ENCODE measurements at regions not wholly inside any gene's neighbourhood (a gene's known extent, or its start where the extent isn't known, plus 50 kb on each side); places are given as distances from the start of the nearest gene placed in this dataset.
"Not testable (repeated sequence)": the region's sequence is repeated elsewhere in the genome, so short reads cannot be mapped to it uniquely, and the experiment has no call there.

DNA sequence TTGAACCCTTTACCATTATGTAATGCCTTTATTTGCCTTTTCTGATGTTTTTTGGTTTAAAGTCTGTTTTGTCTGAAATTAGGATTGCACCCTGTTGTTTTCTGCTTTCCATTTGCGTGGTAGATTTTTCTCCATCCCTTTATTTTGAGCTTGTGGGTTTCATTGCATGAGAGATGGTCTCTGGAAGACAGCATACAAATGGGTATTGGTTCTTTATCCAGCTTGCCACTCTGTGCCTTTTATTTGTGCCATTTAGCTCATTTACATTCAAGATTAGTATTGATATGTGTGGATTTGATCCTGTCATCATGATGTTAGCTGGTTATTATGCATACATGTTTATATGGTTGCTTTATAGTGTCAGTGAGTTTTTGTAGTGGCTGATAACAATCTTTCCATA lies 318.7 kb upstream of the PPP2R3A start:
- DNase-seq: no peak

- DNase-seq: no peak
Observed at GRCh38 chr3:135649361-135649760, 316.2 kb upstream of the PPP2R3A start.

- no peak for DNase-seq
Observed at GRCh38 chr3:135650309-135650708, 315.2 kb upstream of the PPP2R3A start.

- DNase-seq: no peak
Observed at GRCh38 chr3:135652388-135652787, 313.1 kb upstream of the PPP2R3A start.

GRCh38 chr3:135655328-135655727 lies 310.2 kb upstream of the PPP2R3A start:
- no peak for DNase-seq

- DNase-seq: not testable (repeated sequence)
Observed at GRCh38 chr3:135658451-135658850, 307.1 kb upstream of the PPP2R3A start.

- DNase-seq: no peak
Observed at GRCh38 chr3:135667061-135667460, 298.5 kb upstream of the PPP2R3A start.

DNA sequence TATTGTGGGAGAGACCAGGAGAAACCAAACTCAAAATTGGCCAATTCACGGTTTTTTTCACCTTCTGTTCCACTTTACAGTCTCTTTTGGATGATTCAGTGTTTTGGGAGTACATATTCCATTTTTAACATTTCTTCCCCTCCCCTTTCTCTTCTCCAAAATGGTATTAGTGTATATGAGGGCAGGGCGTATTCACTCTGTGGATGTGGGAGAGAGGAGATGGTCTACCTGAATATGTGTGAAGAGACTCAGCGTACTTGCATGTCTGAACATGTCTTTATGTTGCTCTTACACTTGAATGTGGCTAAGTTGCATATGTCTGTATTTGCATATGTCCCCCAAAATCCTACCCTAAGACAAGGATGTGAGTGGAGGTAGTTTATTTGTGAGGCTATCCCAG lies 291.0 kb upstream of the PPP2R3A start:
- DNase-seq: no peak

DNA sequence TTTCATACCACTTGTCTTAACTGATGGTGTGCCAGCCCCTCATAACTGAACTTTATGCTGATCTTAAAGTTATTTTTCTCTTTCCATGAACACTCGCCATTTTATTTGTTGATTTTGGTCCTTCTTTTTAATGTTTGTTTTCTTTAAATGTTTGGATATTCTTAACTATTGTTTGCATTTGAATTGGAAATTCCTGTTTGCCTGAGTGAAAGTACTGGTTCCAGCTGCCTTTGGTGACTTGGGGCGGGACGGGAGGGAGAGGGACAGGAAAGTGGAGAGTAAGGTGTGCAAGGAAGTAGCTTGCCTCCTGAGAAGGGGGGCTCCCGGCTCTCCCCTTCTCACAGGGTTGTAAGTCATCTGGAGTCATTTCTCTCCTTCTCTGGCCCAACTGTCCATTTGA lies 287.1 kb upstream of the PPP2R3A start:
- no peak for DNase-seq

- no peak for DNase-seq
Observed at GRCh38 chr3:135688003-135688402, 277.5 kb upstream of the PPP2R3A start.

DNA sequence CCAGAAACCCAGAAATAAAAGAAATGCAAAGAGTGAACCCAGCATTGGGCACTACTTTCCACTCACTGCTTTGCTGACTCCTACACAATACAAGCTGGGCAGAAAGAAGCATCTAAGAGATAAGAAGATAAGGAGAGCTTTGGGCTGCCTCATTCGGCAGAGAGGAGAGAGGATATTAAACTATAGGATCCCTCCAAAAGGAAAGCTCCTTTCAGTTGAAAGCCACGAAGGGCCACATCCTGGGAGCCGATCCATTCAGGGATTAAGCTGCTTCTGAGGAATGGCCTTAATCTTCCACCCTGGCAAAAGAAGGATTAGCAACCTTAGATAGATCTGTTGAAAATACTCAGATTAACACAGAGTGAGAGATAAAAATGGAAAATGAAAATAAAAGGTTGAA lies 274.9 kb upstream of the PPP2R3A start:
- DNase-seq: no peak

DNA sequence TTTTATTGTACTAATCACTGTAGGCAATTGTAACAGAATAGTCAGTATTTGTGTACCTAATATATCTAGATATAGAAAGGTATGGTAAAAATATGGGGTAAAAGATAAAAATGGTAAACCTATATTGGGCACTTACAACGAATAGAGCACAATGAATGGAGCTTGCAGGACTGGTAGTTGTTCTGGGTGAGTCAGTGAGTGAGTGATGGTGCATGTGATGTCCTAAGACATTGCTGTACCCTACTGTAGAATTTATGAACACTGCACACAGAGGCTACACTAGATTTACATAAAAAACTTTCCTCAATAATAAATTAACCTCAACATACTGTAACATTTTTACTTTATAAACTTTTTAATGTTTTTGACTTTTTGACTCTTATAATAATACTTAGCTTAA lies 274.3 kb upstream of the PPP2R3A start:
- no peak for DNase-seq

- no peak for DNase-seq
Observed at GRCh38 chr3:135694142-135694541, 271.4 kb upstream of the PPP2R3A start.

DNA sequence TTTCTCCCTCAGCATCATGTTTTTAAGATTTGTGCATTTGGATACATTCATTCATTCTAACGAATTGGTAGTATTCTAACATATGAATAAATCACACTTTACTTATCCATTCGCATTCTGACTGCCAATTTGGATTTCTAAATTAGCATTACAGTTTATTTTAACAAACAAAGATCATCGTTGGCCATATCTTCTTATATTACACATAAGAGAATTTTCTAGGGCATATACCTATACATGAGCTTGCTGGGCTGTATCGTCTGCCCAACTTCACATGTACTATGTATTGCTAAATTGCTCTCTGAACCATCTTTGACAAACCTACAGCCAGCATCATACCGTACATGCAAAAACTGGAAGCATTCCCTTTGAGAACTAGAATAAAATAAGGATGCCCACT lies 265.8 kb upstream of the PPP2R3A start:
- no peak for DNase-seq

DNA sequence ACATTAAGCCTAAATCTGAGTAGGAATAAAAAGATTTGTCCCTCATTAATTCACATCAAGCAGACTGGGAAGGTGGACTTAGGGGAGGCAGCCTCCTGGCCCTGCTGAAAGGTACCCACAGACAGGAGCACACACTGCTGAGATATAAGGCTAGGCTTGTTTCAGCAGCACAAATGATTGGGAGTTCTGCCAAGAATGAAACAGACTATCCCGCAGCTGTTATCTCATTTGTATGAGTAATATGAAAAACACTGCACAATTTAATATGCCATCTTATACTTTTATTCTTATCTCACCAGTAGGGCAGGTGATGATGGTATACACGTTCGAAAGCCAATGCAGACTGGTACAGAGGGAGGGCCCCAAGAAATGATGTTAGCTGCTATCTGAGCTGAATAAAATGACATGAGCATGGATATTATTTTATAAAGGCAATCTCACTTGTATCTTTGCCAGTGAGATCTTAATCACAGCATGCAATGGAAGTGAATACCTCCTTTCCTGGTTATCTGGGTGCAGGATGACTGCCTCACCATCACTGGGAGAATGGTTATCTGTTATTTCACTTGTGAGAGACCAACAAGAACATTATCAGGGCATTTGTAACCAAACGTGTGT lies 258.7 kb upstream of the PPP2R3A start:
- DNase-seq: no peak

DNA sequence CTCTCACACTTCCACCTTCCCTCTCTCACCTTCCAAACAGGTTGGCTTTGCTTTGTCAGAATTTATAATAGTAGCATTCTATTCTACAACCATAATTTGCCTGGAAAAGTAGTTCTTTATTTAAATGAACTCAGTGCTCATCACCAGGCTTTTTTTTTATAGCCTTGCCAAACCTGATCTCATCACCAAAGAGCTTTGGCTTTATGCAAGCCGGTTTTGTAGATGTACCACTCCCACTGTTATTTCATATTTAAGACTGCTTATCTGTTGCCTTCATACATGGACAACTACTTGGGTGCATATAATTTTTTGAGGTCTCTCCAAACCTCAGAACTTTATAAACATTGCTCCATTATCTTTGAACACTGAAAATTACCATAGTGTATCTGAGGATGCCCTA lies 246.1 kb upstream of the PPP2R3A start:
- DNase-seq: no peak

DNA sequence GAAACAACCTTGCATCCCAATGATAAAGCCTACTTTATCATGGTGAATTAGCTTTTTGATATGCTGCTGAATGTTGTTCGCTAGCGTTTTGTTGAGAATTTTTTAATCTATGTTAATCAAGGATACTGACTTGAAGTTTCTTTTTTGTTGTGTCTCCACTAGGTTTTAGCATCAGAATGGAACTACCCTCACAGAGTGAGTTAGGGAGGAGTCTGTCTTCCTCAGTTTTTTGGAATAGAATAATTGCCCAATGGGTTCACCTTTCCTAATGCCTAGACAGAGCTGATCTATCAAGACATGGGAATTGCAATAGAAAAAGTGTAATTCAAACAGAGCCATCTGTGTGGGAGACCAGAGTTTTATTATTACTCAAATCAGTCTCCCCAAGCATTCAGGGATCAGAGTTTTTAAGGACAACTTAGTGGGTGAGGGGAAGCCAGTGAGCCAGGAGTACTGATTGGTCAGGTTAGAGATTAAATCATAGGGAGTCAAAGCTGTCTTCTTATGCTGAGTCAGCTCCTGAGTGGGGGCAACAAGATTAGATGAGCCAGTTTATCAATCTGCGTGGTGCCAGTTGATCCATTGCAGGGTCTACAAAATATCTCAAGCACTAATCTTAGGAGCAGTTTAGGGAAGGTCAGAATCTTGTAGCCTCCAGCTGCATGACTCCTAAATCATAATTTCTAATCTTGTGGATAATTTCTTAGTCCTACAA lies 237.4 kb upstream of the PPP2R3A start:
- no peak for DNase-seq

DNA sequence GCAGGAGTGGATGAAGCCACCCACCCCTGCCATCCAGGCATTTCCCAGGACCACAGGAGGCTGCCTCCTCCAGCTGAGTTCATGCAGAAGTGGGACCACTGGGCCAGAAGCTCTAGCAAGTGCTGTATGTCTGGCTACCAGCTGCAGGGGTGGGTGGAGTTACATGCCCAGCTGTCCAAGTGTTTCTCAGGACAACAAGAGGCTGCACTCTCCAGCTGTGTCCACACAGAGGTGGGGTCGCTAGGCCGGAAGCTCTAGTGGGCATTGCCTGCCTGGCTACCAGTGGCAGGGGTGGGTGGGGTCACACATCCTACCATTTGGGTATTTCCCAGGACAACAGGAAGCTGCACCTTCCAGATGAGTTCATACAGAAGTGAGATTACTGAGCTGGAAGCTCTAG lies 234.0 kb upstream of the PPP2R3A start:
- DNase-seq: no peak

GRCh38 chr3:135736740-135737139 lies 228.8 kb upstream of the PPP2R3A start:
- DNase-seq: no peak

GRCh38 chr3:135739779-135740178 lies 225.7 kb upstream of the PPP2R3A start:
- no peak for DNase-seq

DNA sequence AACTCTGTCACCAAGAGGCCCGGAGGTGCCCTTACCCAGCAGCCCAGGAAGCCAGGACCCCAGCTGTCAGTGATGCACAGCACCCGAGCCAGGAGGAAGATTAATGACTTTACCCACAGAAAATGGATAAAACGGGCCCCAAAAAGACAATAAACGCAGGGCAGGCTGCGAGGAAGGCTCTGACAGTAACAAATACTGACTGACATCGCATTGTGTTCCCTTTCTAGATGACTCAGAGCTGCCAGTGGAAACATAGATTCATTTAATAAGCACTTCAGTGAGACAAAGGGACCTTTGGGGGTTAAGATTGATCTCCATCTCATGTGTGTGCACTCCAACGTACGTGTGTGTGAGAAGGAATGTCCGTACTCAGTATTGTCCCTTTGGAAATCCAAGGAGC lies 225.3 kb upstream of the PPP2R3A start:
- no peak for DNase-seq

- no peak for DNase-seq
Observed at GRCh38 chr3:135740751-135741150, 224.8 kb upstream of the PPP2R3A start.

- no peak for DNase-seq
Observed at GRCh38 chr3:135751991-135752390, 213.5 kb upstream of the PPP2R3A start.

GRCh38 chr3:135752851-135753250 lies 212.7 kb upstream of the PPP2R3A start:
- DNase-seq: no peak

GRCh38 chr3:135753506-135753905 lies 212.0 kb upstream of the PPP2R3A start:
- DNase-seq: no peak
